Natural killer cell (primary cell): ENCODE measurements at regions not wholly inside any gene's neighbourhood (a gene's known extent, or its start where the extent isn't known, plus 50 kb on each side); places are given as distances from the start of the nearest gene placed in this dataset.

Experiments used
- ATAC-seq, 3 donors: fragments of 150-1000 bp in 2 of 3; fragments of 200-7000 bp in 1 of 3; cut with Tn5 transposase; 1 replicate in 1 of 3; 2 replicates in 2 of 3; pipeline ENCODE4 v1.10.0; 2021; ENCODE audit warnings: mild to moderate bottlenecking in 2 of 3, moderate library complexity in 2 of 3
- DNase-seq, 2 donors: peaks; one replicate each; pipeline versions ENCODE4 v3.0.0 to v3.0.0-alpha.2; 2013 to 2021; ENCODE audit warnings: mixed read lengths in 1 of 2
- H3K27ac ChIP-seq: one replicate; pipeline ENCODE4 v1.5.1; 2013; ENCODE audit warnings: mild to moderate bottlenecking, low read length
- H3K27me3 ChIP-seq: one replicate; pipeline ENCODE4 v1.6.1; 2013; ENCODE audit warnings: low read length; ENCODE audit not compliant: control insufficient read depth, insufficient read depth
- H3K36me3 ChIP-seq: one replicate; pipeline ENCODE4 v1.6.1; 2013; ENCODE audit warnings: low read length; ENCODE audit not compliant: control insufficient read depth, insufficient read depth
- H3K4me1 ChIP-seq: one replicate; pipeline ENCODE4 v1.6.1; 2013; ENCODE audit warnings: low read length; ENCODE audit not compliant: control insufficient read depth, insufficient read depth
- H3K4me3 ChIP-seq: one replicate; pipeline ENCODE4 v1.5.1; 2013; ENCODE audit warnings: low read length
- H3K9me3 ChIP-seq: one replicate; pipeline ENCODE4 v1.6.1; 2013; ENCODE audit warnings: low read length; ENCODE audit not compliant: control insufficient read depth, insufficient read depth
- H3K27ac Mint-ChIP-seq, 2 donors: one replicate each; pipeline ENCODE4 v1.8.0; 2022; ENCODE audit warnings: mild to moderate bottlenecking in 2 of 2, mixed read lengths in 2 of 2, moderate library complexity in 1 of 2
- H3K27me3 Mint-ChIP-seq, 2 donors: one replicate each; pipeline ENCODE4 v1.8.0; 2022; ENCODE audit warnings: low read depth in 2 of 2, mixed read lengths in 2 of 2
- H3K36me3 Mint-ChIP-seq: one replicate; pipeline ENCODE4 v1.8.0; 2022; ENCODE audit warnings: mixed read lengths
- H3K4me1 Mint-ChIP-seq, 2 donors: one replicate each; pipeline ENCODE4 v1.8.0; 2022; ENCODE audit warnings: mixed read lengths in 2 of 2
- H3K4me3 Mint-ChIP-seq: one replicate; pipeline ENCODE4 v1.8.0; 2022; ENCODE audit warnings: mild to moderate bottlenecking, moderate library complexity, mixed read lengths
- H3K9me3 Mint-ChIP-seq, 2 donors: one replicate each; pipeline ENCODE4 v1.8.0; 2022; ENCODE audit warnings: mixed read lengths in 2 of 2
- WGBS: methylation state at CpG from one replicate; pipeline ENCODE4 v1.1.7; 2013; ENCODE audit warnings: missing lambda C conversion rate; ENCODE audit not compliant: insufficient coverage; 5-methylcytosine and 5-hydroxymethylcytosine counted together
- intact Hi-C: fragments of 100-400 bp; cut with micrococcal nuclease; formaldehyde crosslinking; loops from one replicate; pipeline ENCODE4 v1.14.2; 2022
- TF ChIP-seq, protein P1 (sequence below): fragments of 200-600 bp; IDR thresholded peaks from one replicate; pipeline ENCODE4 v1.8.0; 2022; ENCODE audit warnings: antibody characterized with exemption

DNA sequence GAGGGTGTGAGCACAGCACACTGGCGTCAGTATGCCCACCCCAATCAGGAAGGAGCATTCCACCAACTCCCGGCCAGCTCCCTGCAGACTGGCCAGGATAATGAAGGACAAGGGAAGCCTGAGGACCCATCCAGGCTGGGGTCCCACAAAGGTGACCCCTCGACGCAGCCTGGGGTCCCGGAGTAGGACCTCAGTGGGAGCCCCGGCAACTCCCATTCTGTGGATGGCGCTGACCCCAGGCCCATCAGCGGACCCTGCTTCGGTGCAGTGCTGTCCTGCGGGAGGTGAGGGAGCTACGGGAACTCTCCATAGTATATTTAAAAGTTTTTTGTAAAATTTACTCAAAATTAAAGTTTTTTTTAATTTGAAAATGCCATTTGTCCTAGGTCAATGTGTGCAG is 137.7 kb upstream of the NKX1-1 start:
- Mint-ChIP-seq H3K27me3 (peaks cover 10 to 11% of the 10 kb centered on the region in 2 donors), H3K4me3 (no peak overlapping the region), H3K27ac (no peak overlapping the region), H3K9me3 (no peaks in the 10 kb centered on the region), H3K4me1 (peaks cover 0 to 6% of the 10 kb centered on the region in 2 donors), H3K36me3 (no peaks in the 10 kb centered on the region)
- WGBS: 97% methylated on average over 9 of the region's 11 CpGs
- intact Hi-C loops: no loop called here
- H3K27ac ChIP-seq: no peak overlapping the region
- H3K27me3 ChIP-seq: no peaks in the 10 kb centered on the region
- H3K4me1 ChIP-seq: peaks cover 7% of the 10 kb centered on the region
- TF ChIP-seq, protein P1, sequence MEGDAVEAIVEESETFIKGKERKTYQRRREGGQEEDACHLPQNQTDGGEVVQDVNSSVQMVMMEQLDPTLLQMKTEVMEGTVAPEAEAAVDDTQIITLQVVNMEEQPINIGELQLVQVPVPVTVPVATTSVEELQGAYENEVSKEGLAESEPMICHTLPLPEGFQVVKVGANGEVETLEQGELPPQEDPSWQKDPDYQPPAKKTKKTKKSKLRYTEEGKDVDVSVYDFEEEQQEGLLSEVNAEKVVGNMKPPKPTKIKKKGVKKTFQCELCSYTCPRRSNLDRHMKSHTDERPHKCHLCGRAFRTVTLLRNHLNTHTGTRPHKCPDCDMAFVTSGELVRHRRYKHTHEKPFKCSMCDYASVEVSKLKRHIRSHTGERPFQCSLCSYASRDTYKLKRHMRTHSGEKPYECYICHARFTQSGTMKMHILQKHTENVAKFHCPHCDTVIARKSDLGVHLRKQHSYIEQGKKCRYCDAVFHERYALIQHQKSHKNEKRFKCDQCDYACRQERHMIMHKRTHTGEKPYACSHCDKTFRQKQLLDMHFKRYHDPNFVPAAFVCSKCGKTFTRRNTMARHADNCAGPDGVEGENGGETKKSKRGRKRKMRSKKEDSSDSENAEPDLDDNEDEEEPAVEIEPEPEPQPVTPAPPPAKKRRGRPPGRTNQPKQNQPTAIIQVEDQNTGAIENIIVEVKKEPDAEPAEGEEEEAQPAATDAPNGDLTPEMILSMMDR: no peak
- DNase-seq: no peak
- no peak for ATAC-seq
- no peaks in the 10 kb centered on the region for H3K36me3 ChIP-seq
- no peaks in the 10 kb centered on the region for H3K9me3 ChIP-seq
- no peak overlapping the region for H3K4me3 ChIP-seq

DNA sequence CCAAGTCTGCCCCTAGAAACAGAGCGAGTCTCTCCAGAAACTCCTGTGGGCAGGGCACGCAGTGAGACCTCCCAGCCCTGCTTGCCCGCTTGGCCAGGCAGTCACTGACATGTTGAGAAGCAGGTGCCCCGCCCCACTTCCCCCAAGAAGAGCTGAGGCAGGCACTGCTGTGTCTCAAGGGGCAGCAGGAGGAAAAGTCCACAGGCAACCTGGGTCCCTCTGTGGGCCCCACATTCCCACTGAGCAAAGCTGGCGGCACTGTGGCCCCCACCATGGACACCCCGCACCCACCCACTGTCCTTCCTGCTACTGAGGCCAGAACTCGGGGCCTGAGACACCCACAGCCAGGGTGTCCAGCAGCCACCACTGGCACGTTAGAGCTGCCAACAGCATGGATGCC is 137.3 kb upstream of the NKX1-1 start:
- H3K4me3 Mint-ChIP-seq: no peak overlapping the region
- H3K36me3 Mint-ChIP-seq: no peaks in the 10 kb centered on the region
- H3K27me3 Mint-ChIP-seq: peaks cover 8 to 10% of the 10 kb centered on the region in 2 donors
- H3K9me3 Mint-ChIP-seq: no peaks in the 10 kb centered on the region
- Histone ChIP-seq H3K36me3 (no peaks in the 10 kb centered on the region), H3K27me3 (no peaks in the 10 kb centered on the region), H3K4me3 (no peak overlapping the region), H3K27ac (no peak overlapping the region), H3K4me1 (peaks cover 3% of the 10 kb centered on the region), H3K9me3 (no peaks in the 10 kb centered on the region)
- H3K4me1 Mint-ChIP-seq: peaks cover 0 to 2% of the 10 kb centered on the region in 2 donors
- 85% methylated on average over 8 of the region's 8 CpGs for WGBS
- no peak for DNase-seq
- no peak overlapping the region for H3K27ac Mint-ChIP-seq
- TF ChIP-seq, protein P1: no peak
- intact Hi-C loops: no loop called here
- ATAC-seq: no peak

DNA sequence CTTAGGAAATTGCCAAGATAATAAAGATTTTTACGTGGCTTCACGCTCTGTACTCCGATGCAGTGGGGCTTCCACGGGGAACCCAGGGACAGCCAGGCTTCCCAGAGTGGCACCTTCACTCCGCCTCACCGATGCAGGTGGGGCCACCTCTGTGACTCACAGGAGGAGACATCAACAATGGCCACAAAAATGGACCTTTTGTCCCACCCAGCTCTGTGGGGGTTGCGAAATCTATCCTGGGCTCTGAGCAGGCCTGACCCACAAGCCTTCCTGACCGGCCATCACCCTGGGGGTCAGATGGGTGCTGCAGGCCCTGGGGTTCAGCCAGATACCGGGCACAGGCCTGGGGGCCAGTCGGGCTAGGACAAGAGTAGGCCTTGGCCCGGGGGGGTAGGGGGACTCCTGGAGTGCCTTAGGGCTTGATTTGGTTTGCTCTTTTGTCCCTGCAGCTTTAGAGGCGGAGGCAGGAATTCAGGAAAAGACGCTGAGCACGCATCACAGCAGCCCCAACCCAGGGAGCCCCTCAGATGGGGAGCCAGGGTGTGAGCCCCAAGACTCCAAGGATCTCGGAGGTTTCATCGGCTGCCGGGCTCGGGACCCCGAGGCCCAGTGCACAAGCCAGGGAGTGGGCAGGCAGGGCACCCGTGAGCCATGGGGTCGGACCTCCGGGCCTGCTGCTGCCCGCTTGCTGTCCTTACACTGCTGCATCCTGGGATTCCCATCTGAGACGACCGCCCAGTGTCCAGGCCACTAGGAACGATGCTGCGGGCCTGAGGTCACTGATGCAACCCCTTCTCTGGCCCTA is 136.5 kb upstream of the NKX1-1 start:
- intact Hi-C loops: no loop called here
- no peak for ATAC-seq
- TF ChIP-seq, protein P1: no peak
- Mint-ChIP-seq H3K4me3 (no peak overlapping the region), H3K36me3 (no peaks in the 10 kb centered on the region), H3K27me3 (peaks cover 6 to 7% of the 10 kb centered on the region in 2 donors), H3K9me3 (no peaks in the 10 kb centered on the region), H3K4me1 (no peaks in the 10 kb centered on the region), H3K27ac (no peak overlapping the region)
- Histone ChIP-seq H3K4me3 (no peak overlapping the region), H3K4me1 (no peaks in the 10 kb centered on the region), H3K36me3 (no peaks in the 10 kb centered on the region), H3K27me3 (no peaks in the 10 kb centered on the region), H3K27ac (no peak overlapping the region), H3K9me3 (no peaks in the 10 kb centered on the region)
- WGBS: 86% methylated on average over 27 of the region's 27 CpGs
- DNase-seq: no peak

DNA sequence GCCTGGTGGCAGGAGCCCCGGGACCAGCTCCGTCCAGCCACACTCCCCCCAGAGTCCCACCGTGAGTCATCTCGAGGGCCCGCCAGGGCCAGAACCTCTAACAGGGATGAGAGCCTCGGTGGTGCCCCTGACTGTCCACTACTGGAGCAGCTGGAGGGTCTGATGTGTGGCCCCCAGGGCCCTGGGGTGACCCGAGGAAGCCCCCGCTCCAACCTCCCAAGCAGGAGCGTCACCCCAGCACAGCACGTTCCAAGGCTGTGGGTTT is 135.9 kb upstream of the NKX1-1 start:
- 86% methylated on average over 10 of the region's 10 CpGs for WGBS
- Mint-ChIP-seq H3K27ac (no peak overlapping the region), H3K9me3 (no peaks in the 10 kb centered on the region)

More for the DNA sequence above, 135.9 kb upstream of the NKX1-1 start:
- Histone ChIP-seq H3K4me3 (no peak overlapping the region), H3K9me3 (no peaks in the 10 kb centered on the region), H3K4me1 (no peaks in the 10 kb centered on the region), H3K27ac (no peak overlapping the region), H3K27me3 (no peaks in the 10 kb centered on the region), H3K36me3 (no peaks in the 10 kb centered on the region)
- no peak overlapping the region for H3K4me3 Mint-ChIP-seq
- peaks cover under 1% of the 10 kb centered on the region in 2 donors for H3K27me3 Mint-ChIP-seq
- no peaks in the 10 kb centered on the region for H3K36me3 Mint-ChIP-seq
- ATAC-seq (no peak), DNase-seq (no peak)
- intact Hi-C loops: no loop called here
- H3K4me1 Mint-ChIP-seq: no peaks in the 10 kb centered on the region
- TF ChIP-seq, protein P1: no peak
